MCF 10A (cell line): ENCODE measurements at regions not wholly inside any gene's neighbourhood (a gene's known extent, or its start where the extent isn't known, plus 50 kb on each side); places are given as distances from the start of the nearest gene placed in this dataset.

Experiments used
- BruUV-seq: library from RNA; stranded (reverse); fragments of 400-500 nt; replicated peaks from 2 replicates; lab custom pipeline; 2021; lab: Mats Ljungman, UMichigan
- CTCF ChIA-PET: fragments of 300-600 bp; sonication (Branson Sonifier 250); formaldehyde crosslinking; extraction: SDS; loops from one replicate; lab custom pipeline; 2021; ENCODE audit warnings: antibody characterized with exemption, inconsistent platforms; lab: Yijun Ruan, JAX
- POLR2A ChIA-PET: fragments of 300-600, 350-650 bp; sonication (Branson Sonifier 250); formaldehyde crosslinking; extraction: SDS; loops from one replicate; lab custom pipeline; 2020; ENCODE audit warnings: antibody characterized with exemption, inconsistent platforms; lab: Yijun Ruan, JAX
- DNase-seq: peaks from one replicate; pipeline ENCODE4 v3.0.0-alpha.2; 2018; ENCODE audit not compliant: unreplicated experiment
- H3K27ac Mint-ChIP-seq: one replicate; pipeline ENCODE4 v1.8.0; 2022; ENCODE audit warnings: mild to moderate bottlenecking, low read depth, mixed read lengths; ENCODE audit not compliant: unreplicated experiment
- H3K27me3 Mint-ChIP-seq: one replicate; pipeline ENCODE4 v1.8.0; 2022; ENCODE audit warnings: mixed read lengths; ENCODE audit not compliant: insufficient read depth, unreplicated experiment
- H3K36me3 Mint-ChIP-seq: one replicate; pipeline ENCODE4 v1.8.0; 2022; ENCODE audit warnings: mild to moderate bottlenecking, moderate library complexity, mixed read lengths; ENCODE audit not compliant: insufficient read depth, unreplicated experiment
- H3K4me1 Mint-ChIP-seq: one replicate; pipeline ENCODE4 v1.8.0; 2022; ENCODE audit warnings: mixed read lengths; ENCODE audit not compliant: insufficient read depth, unreplicated experiment
- H3K4me3 Mint-ChIP-seq: one replicate; pipeline ENCODE4 v1.8.0; 2022; ENCODE audit warnings: mild to moderate bottlenecking, moderate library complexity, mixed read lengths; ENCODE audit not compliant: unreplicated experiment
- H3K9me3 Mint-ChIP-seq: one replicate; pipeline ENCODE4 v1.8.0; 2022; ENCODE audit warnings: mixed read lengths; ENCODE audit not compliant: unreplicated experiment
- CTCF ChIP-seq: fragments of 200-600 bp; IDR thresholded peaks from one replicate; pipeline ENCODE4 v1.8.0; 2022; ENCODE audit warnings: antibody characterized with exemption, mild to moderate bottlenecking; ENCODE audit not compliant: unreplicated experiment
- intact Hi-C: fragments of 100-400 bp; cut with micrococcal nuclease; formaldehyde crosslinking; loops from 2 replicates; pipeline ENCODE4 v1.14.1; 2022

DNA sequence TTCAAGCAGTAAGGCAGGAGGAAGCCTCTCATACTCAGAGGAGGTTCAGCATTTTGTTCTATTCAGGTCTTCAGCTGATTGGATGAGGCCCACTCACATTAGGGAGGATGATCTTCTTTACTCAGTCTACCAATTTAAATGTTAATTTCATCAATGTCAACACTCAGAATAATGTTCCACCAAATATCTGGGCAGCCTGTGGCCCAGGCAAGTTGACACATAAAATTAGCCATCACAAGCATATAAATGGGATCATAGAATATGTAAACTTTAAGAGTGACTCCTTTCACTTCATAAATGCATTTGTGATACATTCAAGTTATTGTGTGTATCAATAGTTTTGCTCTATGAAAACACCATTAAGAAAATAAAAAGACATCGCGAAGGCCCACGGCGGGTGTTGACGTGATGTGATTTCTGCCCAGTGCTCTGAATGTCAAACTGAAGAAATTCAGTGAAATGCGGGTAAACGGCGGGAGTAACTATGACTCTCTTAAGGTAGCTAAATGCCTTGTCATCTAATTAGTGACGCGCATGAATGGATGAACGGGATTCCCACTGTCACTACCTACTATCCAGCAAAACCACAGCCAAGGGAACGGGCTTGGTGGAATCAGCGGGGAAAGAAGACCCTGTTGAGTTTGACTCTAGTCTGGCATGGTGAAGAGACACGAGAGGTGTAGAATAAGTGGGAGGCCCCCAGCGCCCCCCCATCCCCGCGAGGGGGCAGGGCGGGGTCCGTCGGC, 536.1 kb upstream of the AUTS2 start:
- H3K9me3 Mint-ChIP-seq, result peaks cover 37% of the 10 kb centered on the region
- CTCF ChIA-PET, result no interaction called here
- no peaks in the 10 kb centered on the region for H3K27me3 Mint-ChIP-seq
- H3K27ac Mint-ChIP-seq, result no peak overlapping the region
- no peak for TF ChIP-seq CTCF
- no TSS peak for BruUV-seq
- no peak for DNase-seq
- H3K4me1 Mint-ChIP-seq, result no peaks in the 10 kb centered on the region
- intact Hi-C loops, result no loop called here
- H3K4me3 Mint-ChIP-seq, result no peak overlapping the region
- POLR2A ChIA-PET, result no interaction called here
- no peaks in the 10 kb centered on the region for H3K36me3 Mint-ChIP-seq

DNA sequence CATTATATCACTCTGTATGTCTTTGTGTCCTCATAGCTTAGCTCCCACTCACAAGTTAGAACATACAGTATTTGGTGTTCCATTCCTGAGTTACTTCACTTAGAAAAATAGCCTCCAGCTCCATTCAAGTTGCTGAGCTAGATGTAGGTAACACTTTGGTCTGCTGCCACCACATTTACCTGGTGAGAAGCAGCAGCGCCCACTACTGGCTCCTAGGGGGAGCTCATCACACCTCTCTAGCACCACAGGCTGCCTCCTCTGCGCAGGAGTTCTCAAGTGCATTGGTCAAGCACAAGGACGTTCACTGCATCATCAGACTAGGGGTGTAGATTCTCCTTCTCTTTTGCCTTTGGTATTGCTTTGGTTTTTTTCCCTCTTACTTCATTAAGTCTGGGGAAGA, 530.9 kb upstream of the AUTS2 start:
- DNase-seq, result no peak
- no peak for TF ChIP-seq CTCF
- Mint-ChIP-seq H3K27ac (no peak overlapping the region), H3K4me3 (no peak overlapping the region), H3K9me3 (peaks cover 64% of the 10 kb centered on the region), H3K27me3 (no peaks in the 10 kb centered on the region), H3K4me1 (no peaks in the 10 kb centered on the region), H3K36me3 (no peaks in the 10 kb centered on the region)
- intact Hi-C loops, result no loop called here
- BruUV-seq, result no TSS peak
- ChIA-PET POLR2A (no interaction called here), CTCF (interaction anchor here (1.0 kb wide), 1 partner anchor 37 kb away, joined by 3 read pairs; no protein-coding TSS in a partner anchor)

GRCh38 chr7:69070476-69070875, 527.8 kb upstream of the AUTS2 start:
- intact Hi-C loops, result no loop called here
- no peak for TF ChIP-seq CTCF
- CTCF ChIA-PET, result no interaction called here
- Mint-ChIP-seq H3K27ac (no peak overlapping the region), H3K4me1 (no peaks in the 10 kb centered on the region), H3K9me3 (peaks cover 68% of the 10 kb centered on the region), H3K4me3 (no peak overlapping the region), H3K36me3 (peaks cover 8% of the 10 kb centered on the region), H3K27me3 (no peaks in the 10 kb centered on the region)
- no TSS peak for BruUV-seq
- DNase-seq, result no peak
- POLR2A ChIA-PET, result no interaction called here

- intact Hi-C loops, result no loop called here
- ChIA-PET CTCF (no interaction called here), POLR2A (no interaction called here)
- H3K4me3 Mint-ChIP-seq, result no peak overlapping the region
- H3K4me1 Mint-ChIP-seq, result no peaks in the 10 kb centered on the region
- H3K9me3 Mint-ChIP-seq, result peaks cover 40% of the 10 kb centered on the region
- no peak for TF ChIP-seq CTCF
- no peaks in the 10 kb centered on the region for H3K27me3 Mint-ChIP-seq
- no TSS peak for BruUV-seq
- peaks cover 8% of the 10 kb centered on the region for H3K36me3 Mint-ChIP-seq
- H3K27ac Mint-ChIP-seq, result no peak overlapping the region
- DNase-seq, result no peak
Observed at GRCh38 chr7:69076566-69076965, 521.7 kb upstream of the AUTS2 start.
